HFFc6 (cell line): ENCODE measurements at regions not wholly inside any gene's neighbourhood (a gene's known extent, or its start where the extent isn't known, plus 50 kb on each side); places are given as distances from the start of the nearest gene placed in this dataset.

ENCODE experiments used
- DNase-seq: peaks from one replicate; pipeline ENCODE4 v3.0.0-alpha.2; 2018
- H3K27ac Mint-ChIP-seq: 2 replicates; pipeline ENCODE4 v1.8.0; 2020; ENCODE audit warnings: mild to moderate bottlenecking, mixed read lengths
- H3K27me3 Mint-ChIP-seq: 2 replicates; pipeline ENCODE4 v1.8.0; 2021; ENCODE audit warnings: mild to moderate bottlenecking, moderate library complexity, mixed read lengths; ENCODE audit not compliant: insufficient read depth
- H3K36me3 Mint-ChIP-seq: 2 replicates; pipeline ENCODE4 v1.8.0; 2021; ENCODE audit warnings: low read depth, mixed read lengths
- H3K4me1 Mint-ChIP-seq: 2 replicates; pipeline ENCODE4 v1.8.0; 2020; ENCODE audit warnings: low read depth, mixed read lengths
- H3K4me3 Mint-ChIP-seq: 2 replicates; pipeline ENCODE4 v1.8.0; 2020; ENCODE audit warnings: mild to moderate bottlenecking, moderate library complexity, mixed read lengths
- H3K9me3 Mint-ChIP-seq: 2 replicates; pipeline ENCODE4 v1.8.0; 2020; ENCODE audit warnings: mild to moderate bottlenecking, mixed read lengths
- TF ChIP-seq, protein P1 (sequence below): fragments of 200-600 bp; sonication (generic); IDR thresholded peaks from 2 replicates; pipeline ENCODE4 v1.5.0; 2021; ENCODE audit warnings: antibody characterized with exemption, mild to moderate bottlenecking

GRCh38 chr4:126318376-126318775 is 1003.6 kb downstream of the FAT4 start:
- Mint-ChIP-seq H3K27ac (no peak overlapping the region), H3K4me3 (no peak overlapping the region), H3K9me3 (no peaks in the 10 kb centered on the region), H3K4me1 (no peaks in the 10 kb centered on the region), H3K36me3 (no peaks in the 10 kb centered on the region), H3K27me3 (no peaks in the 10 kb centered on the region)
- TF ChIP-seq, protein P1, sequence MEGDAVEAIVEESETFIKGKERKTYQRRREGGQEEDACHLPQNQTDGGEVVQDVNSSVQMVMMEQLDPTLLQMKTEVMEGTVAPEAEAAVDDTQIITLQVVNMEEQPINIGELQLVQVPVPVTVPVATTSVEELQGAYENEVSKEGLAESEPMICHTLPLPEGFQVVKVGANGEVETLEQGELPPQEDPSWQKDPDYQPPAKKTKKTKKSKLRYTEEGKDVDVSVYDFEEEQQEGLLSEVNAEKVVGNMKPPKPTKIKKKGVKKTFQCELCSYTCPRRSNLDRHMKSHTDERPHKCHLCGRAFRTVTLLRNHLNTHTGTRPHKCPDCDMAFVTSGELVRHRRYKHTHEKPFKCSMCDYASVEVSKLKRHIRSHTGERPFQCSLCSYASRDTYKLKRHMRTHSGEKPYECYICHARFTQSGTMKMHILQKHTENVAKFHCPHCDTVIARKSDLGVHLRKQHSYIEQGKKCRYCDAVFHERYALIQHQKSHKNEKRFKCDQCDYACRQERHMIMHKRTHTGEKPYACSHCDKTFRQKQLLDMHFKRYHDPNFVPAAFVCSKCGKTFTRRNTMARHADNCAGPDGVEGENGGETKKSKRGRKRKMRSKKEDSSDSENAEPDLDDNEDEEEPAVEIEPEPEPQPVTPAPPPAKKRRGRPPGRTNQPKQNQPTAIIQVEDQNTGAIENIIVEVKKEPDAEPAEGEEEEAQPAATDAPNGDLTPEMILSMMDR = no peak
- DNase-seq = no peak

GRCh38 chr4:126328914-126329313 is 1014.2 kb downstream of the FAT4 start:
- Mint-ChIP-seq H3K27ac (no peak overlapping the region), H3K4me3 (no peak overlapping the region), H3K4me1 (no peaks in the 10 kb centered on the region), H3K9me3 (peaks cover 4% of the 10 kb centered on the region; the same call in 1 of the 2 replicates), H3K27me3 (peaks cover 1% of the 10 kb centered on the region; the same call in 1 of the 2 replicates), H3K36me3 (no peaks in the 10 kb centered on the region)
- DNase-seq = no peak
- TF ChIP-seq, protein P1 = no peak

DNA sequence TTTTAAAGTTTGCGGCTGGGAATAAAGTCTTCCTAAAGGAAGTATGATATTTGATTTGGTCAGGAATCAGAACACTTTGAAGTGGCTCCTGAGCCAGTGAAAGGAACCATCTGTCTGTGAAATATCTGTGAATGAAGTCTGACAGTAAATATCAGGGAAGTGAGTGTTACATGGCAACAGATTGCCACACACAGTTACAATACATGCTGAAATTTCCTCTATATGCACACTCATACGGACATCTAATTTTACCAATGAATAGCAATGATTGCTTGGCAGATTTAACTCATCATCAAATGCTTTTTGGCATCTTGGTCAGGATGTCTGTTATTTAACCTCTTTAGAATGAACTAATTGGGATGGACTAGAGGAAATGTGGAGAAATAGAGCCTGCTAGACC is 1023.8 kb downstream of the FAT4 start:
- peaks cover 7% of the 10 kb centered on the region; the same call in 1 of the 2 replicates for H3K9me3 Mint-ChIP-seq
- no peak for DNase-seq
- no peaks in the 10 kb centered on the region for H3K36me3 Mint-ChIP-seq
- H3K27ac Mint-ChIP-seq = no peak overlapping the region
- H3K4me3 Mint-ChIP-seq = no peak overlapping the region
- no peaks in the 10 kb centered on the region for H3K4me1 Mint-ChIP-seq
- TF ChIP-seq, protein P1 = no peak
- no peaks in the 10 kb centered on the region for H3K27me3 Mint-ChIP-seq

GRCh38 chr4:126341927-126342326 is 1027.2 kb downstream of the FAT4 start:
- Mint-ChIP-seq H3K27ac (no peak overlapping the region), H3K27me3 (no peaks in the 10 kb centered on the region), H3K4me1 (no peaks in the 10 kb centered on the region), H3K36me3 (no peaks in the 10 kb centered on the region), H3K9me3 (peaks cover 7% of the 10 kb centered on the region; the same call in 1 of the 2 replicates), H3K4me3 (no peak overlapping the region)
- TF ChIP-seq, protein P1 = no peak
- DNase-seq = no peak

- TF ChIP-seq, protein P1 = no peak
- DNase-seq = no peak
- Mint-ChIP-seq H3K9me3 (peaks cover 7% of the 10 kb centered on the region; the same call in 1 of the 2 replicates), H3K4me1 (no peaks in the 10 kb centered on the region), H3K4me3 (no peak overlapping the region), H3K27ac (no peak overlapping the region), H3K27me3 (no peaks in the 10 kb centered on the region), H3K36me3 (no peaks in the 10 kb centered on the region)
Observed at GRCh38 chr4:126344472-126344871, 1029.7 kb downstream of the FAT4 start.

- Mint-ChIP-seq H3K4me3 (no peak overlapping the region), H3K9me3 (peaks cover 4% of the 10 kb centered on the region; the same call in 1 of the 2 replicates), H3K36me3 (no peaks in the 10 kb centered on the region), H3K27me3 (no peaks in the 10 kb centered on the region), H3K27ac (no peak overlapping the region), H3K4me1 (no peaks in the 10 kb centered on the region)
- TF ChIP-seq, protein P1 = no peak
- DNase-seq = no peak
Observed at GRCh38 chr4:126346654-126347053, 1031.9 kb downstream of the FAT4 start.
